HL-60 (cell line): ENCODE measurements at regions not wholly inside any gene's neighbourhood (a gene's known extent, or its start where the extent isn't known, plus 50 kb on each side); places are given as distances from the start of the nearest gene placed in this dataset.

Experiments used
- DNase-seq, 2 experiments: peaks; one replicate each; pipeline ENCODE4 v3.0.0-alpha.2; 2010 to 2020; ENCODE audit warnings: low read depth in 1 of 2, low spot score in 1 of 2
- H3K27ac ChIP-seq: fragments of 250-450 bp; sonication (Bioruptor Pico); replicated peaks from 2 replicates; pipeline ENCODE4 v1.5.1; 2020; ENCODE audit warnings: mild to moderate bottlenecking, moderate library complexity
- H3K27me3 ChIP-seq: fragments of 250-450 bp; sonication (Bioruptor Pico); 2 replicates; pipeline ENCODE4 v1.5.1; 2021; ENCODE audit warnings: mild to moderate bottlenecking, moderate library complexity; ENCODE audit not compliant: insufficient read depth, poor library complexity, severe bottlenecking
- H3K4me3 ChIP-seq: replicated peaks from 2 replicates; pipeline ENCODE4 v1.5.1; 2011; ENCODE audit warnings: mild to moderate bottlenecking, control low read depth, low read length; ENCODE audit not compliant: insufficient read depth
- CTCF ChIP-seq: IDR thresholded peaks from one replicate; pipeline ENCODE4 v1.5.1; 2011; ENCODE audit warnings: low read length, control low read depth, inconsistent platforms; ENCODE audit not compliant: insufficient read depth
- GABPA ChIP-seq: IDR thresholded peaks from 2 replicates; pipeline ENCODE4 v1.6.1; 2012; ENCODE audit warnings: low read depth
- POLR2AphosphoS5 ChIP-seq: IDR thresholded peaks from 2 replicates; pipeline ENCODE4 v1.6.1; 2012; ENCODE audit warnings: low read depth
- REST ChIP-seq: IDR thresholded peaks from 2 replicates; pipeline ENCODE4 v1.6.1; 2012; ENCODE audit warnings: low read depth; ENCODE audit not compliant: insufficient replicate concordance
- SPI1 ChIP-seq: IDR thresholded peaks from 2 replicates; pipeline ENCODE4 v1.6.1; 2012; ENCODE audit warnings: low read depth, mild to moderate bottlenecking, borderline replicate concordance

DNA sequence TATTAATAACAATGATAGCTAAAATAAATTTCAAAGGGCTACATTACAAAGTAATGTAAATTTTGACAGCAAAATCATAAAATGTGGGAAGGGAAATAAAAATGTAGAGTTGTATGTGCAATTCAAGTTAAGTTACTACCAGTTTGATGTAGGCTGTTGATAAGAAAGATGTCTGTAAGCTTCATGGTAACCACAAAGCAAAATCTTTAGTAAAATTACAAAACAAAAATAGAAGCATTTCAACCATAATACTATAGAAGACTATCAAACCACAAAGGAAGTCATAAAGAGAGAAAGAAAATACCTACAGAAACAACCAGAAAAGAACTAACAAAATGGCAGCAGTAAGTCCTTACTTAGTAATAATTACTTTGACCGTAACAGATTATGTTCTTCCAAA is 99.1 kb downstream of the C7orf25 start:
- no peaks in the 10 kb centered on the region for H3K27me3 ChIP-seq
- H3K27ac ChIP-seq = no peak overlapping the region
- no peak for DNase-seq
- TF ChIP-seq CTCF (no peak), SPI1 (no peak), POLR2AphosphoS5 (no peak), REST (no peak), GABPA (no peak)
- H3K4me3 ChIP-seq = no peak overlapping the region

- no peak for DNase-seq
- Histone ChIP-seq H3K27me3 (no peaks in the 10 kb centered on the region), H3K27ac (no peak overlapping the region), H3K4me3 (no peak overlapping the region)
- TF ChIP-seq POLR2AphosphoS5 (no peak), REST (no peak), CTCF (no peak), SPI1 (no peak), GABPA (no peak)
Observed at GRCh38 chr7:42805601-42806000, 106.3 kb downstream of the C7orf25 start.

GRCh38 chr7:42794673-42795072 is 117.2 kb downstream of the C7orf25 start:
- no peak overlapping the region for H3K27ac ChIP-seq
- no peak overlapping the region for H3K4me3 ChIP-seq
- DNase-seq = no peak
- H3K27me3 ChIP-seq = peaks cover 4% of the 10 kb centered on the region
- TF ChIP-seq SPI1 (no peak), POLR2AphosphoS5 (no peak), GABPA (no peak), CTCF (no peak), REST (no peak)
